HCT116 (cell line): ENCODE measurements at regions not wholly inside any gene's neighbourhood (a gene's known extent, or its start where the extent isn't known, plus 50 kb on each side); places are given as distances from the start of the nearest gene placed in this dataset.
"Not testable (repeated sequence)": the region's sequence is repeated elsewhere in the genome, so short reads cannot be mapped to it uniquely, and the experiment has no call there.

ENCODE experiments used
- ATAC-seq: fragments of 200-7000 bp; cut with Tn5 transposase; 2 replicates; pipeline ENCODE4 v1.9.1; 2020; ENCODE audit warnings: mild to moderate bottlenecking, moderate library complexity
- BruUV-seq: library from RNA; stranded (reverse); fragments of 400-500 nt; replicated peaks from 2 replicates; lab custom pipeline; 2021; lab: Mats Ljungman, UMichigan
- CTCF ChIA-PET: fragments of 300-600 bp; sonication (Branson Sonifier 250); formaldehyde crosslinking; loops from one replicate; lab custom pipeline; 2021; ENCODE audit warnings: antibody characterized with exemption; lab: Charles Lee
- POLR2A ChIA-PET: fragments of 300-600, 350-600 bp; sonication (Branson Sonifier 250); formaldehyde crosslinking; loops from one replicate; lab custom pipeline; 2021; ENCODE audit warnings: antibody characterized with exemption; lab: Charles Lee
- RAD21 ChIA-PET, 2 experiments: fragments of 300-600 bp; sonication (Branson Sonifier 250); formaldehyde crosslinking; loops; one replicate each; lab custom pipeline; 2023; ENCODE audit warnings: low total read pairs in 2 of 2; ENCODE audit not compliant: uncharacterized antibody in 2 of 2, unreplicated experiment in 2 of 2, low non-redundant PET in 1 of 2; lab: Charles Lee
- DNase-seq: peaks from one replicate; pipeline ENCODE4 v3.0.0-alpha.2; 2010; ENCODE audit warnings: low read depth, low spot score
- H2AFZ ChIP-seq: fragments of 200-600 bp; shearing (Covaris generic), sonication (generic); 2 replicates; pipeline ENCODE4 v1.6.1; 2017; ENCODE audit warnings: low read depth, mixed run types, mixed read lengths, antibody characterized with exemption, low read length; ENCODE audit not compliant: poor library complexity, severe bottlenecking
- H3K27ac ChIP-seq: 2 replicates; pipeline ENCODE4 v1.5.1; 2012; ENCODE audit warnings: low read depth, low read length
- H3K27me3 ChIP-seq: fragments of 200-600 bp; sonication (generic); 2 replicates; pipeline ENCODE4 v1.6.1; 2016; ENCODE audit warnings: mixed run types, low read length, mixed read lengths; ENCODE audit not compliant: insufficient read depth
- H3K36me3 ChIP-seq, 2 experiments: fragments of 200-500 bp in 1 of 2; fragments of 200-600 bp in 1 of 2; sonication (Bioruptor generic) in 1 of 2; sonication (generic) in 1 of 2; 2 replicates each; pipeline versions ENCODE4 v1.5.1 to v1.6.1; 2014 to 2016; ENCODE audit warnings: low read length in 2 of 2, inconsistent platforms in 1 of 2, mixed read lengths in 1 of 2, mixed run types in 1 of 2; ENCODE audit not compliant: insufficient read depth in 2 of 2, control insufficient read depth in 1 of 2
- H3K4me1 ChIP-seq, 2 experiments: fragments of 200-600 bp in 1 of 2; sonication (generic) in 1 of 2; 2 replicates each; pipeline versions ENCODE4 v1.5.1 to v1.6.1; 2012 to 2017; ENCODE audit warnings: low read length in 2 of 2, inconsistent platforms in 1 of 2, mild to moderate bottlenecking in 1 of 2, mixed read lengths in 1 of 2, mixed run types in 1 of 2, moderate library complexity in 1 of 2; ENCODE audit not compliant: insufficient read depth in 2 of 2, control insufficient read depth in 1 of 2
- H3K4me2 ChIP-seq: fragments of 200-600 bp; sonication (generic); 2 replicates; pipeline ENCODE4 v1.6.1; 2017; ENCODE audit warnings: mixed run types, low read length, mixed read lengths
- H3K4me3 ChIP-seq, 2 experiments: fragments of 200-600 bp in 1 of 2; sonication (generic) in 1 of 2; replicated peaks in 1 of 2; 2 replicates each; pipeline ENCODE4 v1.5.1; 2011 to 2016; ENCODE audit warnings: low read length in 2 of 2, control low read depth in 1 of 2, low read depth in 1 of 2, mild to moderate bottlenecking in 1 of 2, mixed read lengths in 1 of 2, mixed run types in 1 of 2
- H3K79me2 ChIP-seq: fragments of 200-600 bp; sonication (generic); 2 replicates; pipeline ENCODE4 v1.6.1; 2017; ENCODE audit warnings: mild to moderate bottlenecking, mixed run types, low read length, moderate library complexity, mixed read lengths; ENCODE audit not compliant: insufficient read depth
- H3K9ac ChIP-seq: fragments of 200-600 bp; sonication (generic); 2 replicates; pipeline ENCODE4 v1.6.1; 2016; ENCODE audit warnings: low read length, mixed read lengths
- H3K9me2 ChIP-seq: fragments of 200-600 bp; sonication (generic), shearing (Covaris generic); 2 replicates; pipeline ENCODE4 v1.6.1; 2017; ENCODE audit warnings: mixed run types, mild to moderate bottlenecking, moderate library complexity; ENCODE audit not compliant: insufficient read depth
- H3K9me3 ChIP-seq, 2 experiments: fragments of 200-500 bp in 1 of 2; fragments of 200-600 bp in 1 of 2; sonication (Bioruptor generic) in 1 of 2; sonication (generic) in 1 of 2; 2 replicates each; pipeline ENCODE4 v1.6.1; 2014 to 2017; ENCODE audit warnings: low read length in 2 of 2, mixed read lengths in 2 of 2, inconsistent platforms in 1 of 2, low read depth in 1 of 2, mild to moderate bottlenecking in 1 of 2, mixed run types in 1 of 2, moderate library complexity in 1 of 2; ENCODE audit not compliant: control insufficient read depth in 1 of 2, insufficient read depth in 1 of 2
- H4K20me1 ChIP-seq: fragments of 200-600 bp; sonication (generic), shearing (Covaris generic); 2 replicates; pipeline ENCODE4 v1.6.1; 2017; ENCODE audit warnings: mixed run types, mild to moderate bottlenecking, moderate library complexity; ENCODE audit not compliant: insufficient read depth
- EGR1 ChIP-seq: IDR thresholded peaks from 2 replicates; pipeline ENCODE4 v1.6.1; 2012; ENCODE audit warnings: low read depth
- ELF1 ChIP-seq: IDR thresholded peaks from 2 replicates; pipeline ENCODE4 v1.6.1; 2012; ENCODE audit warnings: low read depth, borderline replicate concordance
- EZH2 ChIP-seq: fragments of 200-600 bp; sonication (generic); IDR thresholded peaks from 2 replicates; pipeline ENCODE4 v1.6.1; 2017; ENCODE audit warnings: antibody characterized with exemption, mixed run types
- JUND ChIP-seq: IDR thresholded peaks from 2 replicates; pipeline ENCODE4 v1.6.1; 2012
- POLR2AphosphoS5 ChIP-seq: IDR thresholded peaks from 2 replicates; pipeline ENCODE4 v1.6.1; 2011; ENCODE audit warnings: mild to moderate bottlenecking, low read depth, low read length, moderate library complexity
- RAD21 ChIP-seq: IDR thresholded peaks from 2 replicates; pipeline ENCODE4 v1.6.1; 2012; ENCODE audit warnings: low read depth, mild to moderate bottlenecking
- YY1 ChIP-seq: IDR thresholded peaks from 2 replicates; pipeline ENCODE4 v1.6.1; 2011; ENCODE audit warnings: low read length, low read depth, moderate library complexity, mild to moderate bottlenecking; ENCODE audit not compliant: insufficient replicate concordance; ENCODE audit errors: extremely low read depth
- intact Hi-C: fragments of 100-400 bp; cut with micrococcal nuclease; formaldehyde crosslinking; loops from 2 replicates; pipeline ENCODE4 v1.10.0; 2022

DNA sequence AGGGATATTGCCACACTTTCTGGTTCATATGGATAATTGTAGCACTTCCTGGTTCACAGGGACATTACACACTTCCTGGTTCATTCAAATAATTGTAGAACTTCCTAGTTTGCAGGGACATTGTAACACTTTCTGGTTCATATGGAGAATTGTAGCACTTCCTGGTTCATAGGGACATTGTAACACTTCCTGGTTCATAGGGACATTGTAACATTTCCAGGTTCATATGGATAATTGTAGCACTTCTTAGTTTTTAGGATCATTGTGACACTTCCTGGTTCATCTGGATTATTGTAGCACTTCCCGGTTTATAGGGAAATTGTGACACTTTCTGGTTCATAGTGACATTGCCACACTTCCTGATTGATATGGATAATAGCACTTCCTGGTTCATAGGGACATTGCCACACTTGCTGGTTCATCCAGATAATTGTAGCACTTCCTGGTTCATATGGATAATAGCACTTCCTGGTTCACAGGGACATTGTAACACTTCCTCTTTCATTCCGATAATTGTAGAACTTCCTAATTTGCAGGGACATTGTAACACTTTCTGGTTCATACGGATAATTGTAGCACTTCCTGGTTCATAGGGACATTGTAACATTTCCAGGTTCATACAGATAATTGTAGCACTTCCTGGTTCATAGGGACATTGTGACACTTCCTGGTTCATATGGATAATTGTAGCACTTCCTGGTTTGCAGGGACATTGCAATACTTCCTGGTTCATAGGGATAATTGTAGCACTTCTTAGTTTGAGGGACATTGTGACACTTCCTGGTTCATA is 59.2 kb upstream of the CD99 start:
- Histone ChIP-seq H3K27me3 (no peaks in the 10 kb centered on the region), H3K9me2 (no peaks in the 10 kb centered on the region), H3K27ac (peak overlapping the region; percentile 65; the same call in 1 of the 2 replicates), H3K4me3 (no peak overlapping the region), H3K9ac (no peak overlapping the region), H3K9me3 (no peaks in the 10 kb centered on the region), H2AFZ (no peak overlapping the region), H3K4me2 (no peak overlapping the region), H4K20me1 (no peaks in the 10 kb centered on the region), H3K4me1 (peaks cover 0 to 7% of the 10 kb centered on the region in 2 experiments; a peak in 1 of 4 replicates), H3K36me3 (peaks cover 0 to 8% of the 10 kb centered on the region in 2 experiments; a peak in 1 of 4 replicates)
- ChIA-PET RAD21 (no interaction called here), POLR2A (no interaction called here), CTCF (no interaction called here)
- BruUV-seq = no TSS peak
- intact Hi-C loops = no loop called here
- ATAC-seq (no peak), DNase-seq (no peak)
- TF ChIP-seq YY1 = no peak
- TF ChIP-seq ELF1 = peak; percentile 40
- TF ChIP-seq RAD21 = no peak
- no peak for TF ChIP-seq EZH2
- no peak for TF ChIP-seq EGR1
- no peak for TF ChIP-seq JUND
- TF ChIP-seq POLR2AphosphoS5 = no peak
- TF ChIP-seq, all 23 proteins: peak for 1
- peaks cover 16% of the 10 kb centered on the region; the same call in 1 of the 2 replicates for H3K79me2 ChIP-seq

GRCh38 chrX:2630935-2631742 is 60.0 kb upstream of the CD99 start:
- H3K4me1 ChIP-seq, BruUV-seq, H3K9ac ChIP-seq, H3K9me2 ChIP-seq, H3K27me3 ChIP-seq, ATAC-seq, intact Hi-C loops, H3K9me3 ChIP-seq, H3K4me3 ChIP-seq, H4K20me1 ChIP-seq, CTCF ChIA-PET, H3K4me2 ChIP-seq, RAD21 ChIA-PET, POLR2A ChIA-PET, H2AFZ ChIP-seq: not testable (repeated sequence)
- H3K27ac ChIP-seq = peak overlapping the region; percentile 65; the same call in 1 of the 2 replicates
- peaks cover 0 to 14% of the 10 kb centered on the region in 2 experiments; a peak in 1 of 4 replicates for H3K36me3 ChIP-seq
- TF ChIP-seq ELF1 = peak; percentile 49
- peaks cover 16% of the 10 kb centered on the region; the same call in 1 of the 2 replicates for H3K79me2 ChIP-seq
- peak; percentile 23 for DNase-seq
